Activated CD4-positive, alpha-beta T cell treated with anti-CD3 and anti-CD28 coated beads, Interleukin-2, amount 50 U/mL, for 24 hours (primary cell): ENCODE measurements at regions not wholly inside any gene's neighbourhood (a gene's known extent, or its start where the extent isn't known, plus 50 kb on each side); places are given as distances from the start of the nearest gene placed in this dataset.

ENCODE experiments used
- DNase-seq, 2 donors: peaks; one replicate each; pipeline ENCODE4 v3.0.0-alpha.2; 2020; ENCODE audit warnings: low read depth in 1 of 2, low spot score in 1 of 2

- no peak for DNase-seq
Measured at GRCh38 chr3:181134873-181135272, 145.3 kb upstream of the DNAJC19 start.

- DNase-seq: no peak
Measured at GRCh38 chr3:181133832-181134231, 144.3 kb upstream of the DNAJC19 start.

GRCh38 chr3:181105646-181106045 is 116.1 kb upstream of the DNAJC19 start:
- no peak for DNase-seq

- DNase-seq: no peak
Measured at GRCh38 chr3:181103605-181104004, 114.1 kb upstream of the DNAJC19 start.

GRCh38 chr3:181086011-181086410 is 96.5 kb upstream of the DNAJC19 start:
- no peak for DNase-seq

- DNase-seq: no peak
Measured at GRCh38 chr3:181081930-181082329, 92.4 kb upstream of the DNAJC19 start.

- DNase-seq: no peak
Measured at GRCh38 chr3:181076558-181076957, 87.0 kb upstream of the DNAJC19 start.

GRCh38 chr3:181075098-181075497 is 85.6 kb upstream of the DNAJC19 start:
- DNase-seq: no peak

- DNase-seq: no peak
Measured at GRCh38 chr3:181066143-181067087, 76.9 kb upstream of the DNAJC19 start.

- DNase-seq: no peak
Measured at GRCh38 chr3:181056136-181056732, 66.7 kb upstream of the DNAJC19 start.

- no peak for DNase-seq
Measured at GRCh38 chr3:181054538-181054937, 65.0 kb upstream of the DNAJC19 start.

GRCh38 chr3:181052256-181052655 is 62.7 kb upstream of the DNAJC19 start:
- no peak for DNase-seq

GRCh38 chr3:181050738-181051137 is 61.2 kb upstream of the DNAJC19 start:
- no peak for DNase-seq

GRCh38 chr3:181040030-181040429 is 50.5 kb upstream of the DNAJC19 start:
- DNase-seq: no peak
